Dedifferentiated amniotic fluid mesenchymal stem cell (primary cell): ENCODE measurements at regions not wholly inside any gene's neighbourhood (a gene's known extent, or its start where the extent isn't known, plus 50 kb on each side); places are given as distances from the start of the nearest gene placed in this dataset.

Experiments
- DNase-seq: peaks from one replicate; pipeline ENCODE4 v3.0.0-alpha.2; 2016; ENCODE audit errors: extremely low spot score

DNA sequence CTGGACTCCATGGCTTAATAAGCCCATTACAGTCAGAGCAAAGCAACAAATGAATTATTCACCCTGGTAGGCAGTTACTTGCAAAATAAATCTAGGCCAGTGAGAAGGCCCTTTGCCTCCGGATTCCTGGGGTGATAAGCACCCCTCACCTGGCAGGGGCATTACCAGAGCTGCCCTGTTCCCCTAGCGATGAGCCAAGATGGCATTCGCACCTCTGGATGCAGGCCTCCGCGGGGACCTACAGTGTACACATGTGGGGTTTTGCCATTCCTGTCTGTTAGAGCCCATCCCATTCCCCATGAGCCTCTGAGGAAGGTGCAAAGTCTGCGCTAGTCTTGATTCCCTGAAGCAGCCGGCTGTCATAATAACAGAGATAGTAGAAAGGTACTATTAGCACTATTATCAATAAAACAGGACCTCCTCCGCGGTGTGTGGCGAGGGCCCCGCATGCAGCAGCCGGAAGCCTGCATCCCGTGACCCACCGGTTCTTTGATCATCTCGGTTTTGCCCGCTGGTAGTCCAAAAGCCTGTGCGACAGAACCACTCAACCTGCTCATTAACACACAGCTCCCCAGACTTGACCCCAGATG, 344.3 kb downstream of the BRD1 start:
- DNase-seq, result no peak

DNA sequence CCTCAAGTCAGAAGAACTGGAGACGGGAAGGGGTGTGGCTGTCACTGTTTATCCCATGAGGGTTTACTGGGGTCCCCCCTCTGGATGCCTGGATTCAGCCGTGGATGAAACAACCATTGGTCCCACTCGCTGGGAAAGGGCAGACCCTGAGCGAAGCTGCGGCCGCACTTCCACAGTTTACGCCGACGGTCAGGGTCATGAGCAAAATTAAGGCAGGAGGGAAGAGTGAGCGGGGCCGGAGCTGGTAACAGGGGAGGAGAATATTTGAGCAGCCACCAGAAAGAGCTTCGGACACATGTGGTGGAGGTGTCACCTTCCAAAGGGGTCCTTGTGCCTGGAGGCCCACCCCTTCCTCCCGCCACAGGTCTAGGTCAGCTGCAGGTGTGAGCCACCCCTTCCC, 344.9 kb downstream of the BRD1 start:
- no peak for DNase-seq

DNA sequence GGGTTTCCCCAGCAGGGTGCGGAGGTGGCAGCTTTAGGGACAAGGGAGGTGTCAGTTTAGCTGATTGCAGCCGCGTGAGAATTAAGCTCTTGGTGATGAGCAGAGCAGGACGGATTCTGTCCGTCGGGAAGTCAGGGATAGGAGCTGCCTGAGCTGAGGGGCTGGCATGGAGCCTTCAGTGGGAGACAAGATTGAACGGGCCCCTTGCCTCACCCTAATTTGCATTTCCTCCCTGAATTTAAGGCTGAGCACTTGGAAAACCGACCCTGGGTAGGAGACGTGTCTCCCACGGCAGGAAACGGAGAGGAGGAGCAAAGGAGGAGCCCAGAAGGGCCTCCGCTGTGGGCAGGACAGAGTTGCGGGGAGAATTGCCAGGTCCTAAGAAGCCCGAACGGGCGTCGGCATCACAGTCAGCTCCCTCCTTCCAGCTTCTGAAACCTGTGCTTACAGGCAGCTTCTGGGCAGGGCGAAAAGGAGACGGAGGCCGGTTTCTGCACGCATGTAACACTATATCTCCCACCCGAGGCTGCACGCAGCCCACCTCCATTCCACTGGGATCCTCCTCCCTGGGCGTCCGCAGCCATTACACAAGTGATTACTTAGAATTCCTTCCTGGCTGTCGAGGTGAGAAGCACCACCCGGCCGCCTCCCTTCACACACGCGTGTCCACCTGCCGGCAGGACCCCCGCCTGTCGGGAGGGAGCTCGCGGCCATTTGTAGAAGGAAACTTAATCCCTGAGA, 345.8 kb downstream of the BRD1 start:
- no peak for DNase-seq

DNA sequence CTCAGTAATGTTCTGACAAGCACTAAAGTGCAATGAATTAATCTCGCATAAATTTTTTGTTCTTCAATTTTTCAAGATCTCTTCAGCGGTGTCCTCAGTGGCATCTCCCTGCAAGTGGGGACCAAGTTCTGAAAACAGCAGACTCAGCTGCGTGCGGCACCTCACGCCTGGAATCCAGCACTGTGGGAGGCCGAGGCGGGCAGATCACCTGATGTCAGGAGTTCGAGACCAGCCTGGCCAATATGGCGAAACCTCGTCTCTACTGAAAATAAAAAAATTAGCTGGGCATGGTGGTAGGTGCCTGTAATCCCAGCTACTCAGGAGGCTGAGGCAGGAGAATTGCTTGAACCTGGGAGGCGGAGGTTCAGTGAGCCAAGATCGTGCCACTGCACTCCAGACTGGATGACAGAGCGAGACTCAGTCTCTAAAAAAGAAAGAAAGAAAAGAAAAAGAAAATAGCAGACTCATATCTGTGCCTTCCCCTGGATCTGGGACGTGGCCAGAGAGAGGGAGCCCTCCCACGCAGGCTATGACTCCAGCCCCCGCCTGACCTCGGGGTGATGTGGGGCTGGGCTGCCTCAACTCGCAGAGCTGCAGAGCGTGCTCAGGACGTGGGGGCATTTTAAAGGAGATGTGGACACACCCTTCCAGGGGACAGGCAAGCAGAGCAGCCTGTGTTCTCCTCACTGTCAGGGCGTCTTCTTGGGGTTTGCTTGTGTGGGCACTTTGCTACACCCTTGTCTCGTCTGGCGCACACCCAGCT, 346.6 kb downstream of the BRD1 start:
- DNase-seq, result no peak

DNA sequence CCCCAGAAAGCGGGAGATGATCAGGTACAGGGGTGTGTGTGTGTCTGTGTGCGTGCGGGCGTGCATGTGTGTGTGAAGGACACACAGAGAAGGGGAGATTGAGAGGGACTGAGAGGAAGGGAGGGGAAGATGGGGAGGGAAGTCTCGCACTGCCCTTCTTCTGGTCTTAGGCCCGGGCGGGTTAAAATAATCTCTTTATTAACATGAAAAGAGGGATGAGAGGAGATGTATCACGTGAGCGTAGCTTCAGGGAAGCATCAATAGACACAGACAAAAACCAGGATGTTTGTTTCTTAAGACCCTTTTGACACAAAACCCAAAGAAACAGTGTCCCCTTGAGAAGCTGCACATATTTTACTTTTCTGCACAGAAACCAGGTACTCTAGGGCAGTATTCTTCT, 347.3 kb downstream of the BRD1 start:
- DNase-seq, result no peak

DNA sequence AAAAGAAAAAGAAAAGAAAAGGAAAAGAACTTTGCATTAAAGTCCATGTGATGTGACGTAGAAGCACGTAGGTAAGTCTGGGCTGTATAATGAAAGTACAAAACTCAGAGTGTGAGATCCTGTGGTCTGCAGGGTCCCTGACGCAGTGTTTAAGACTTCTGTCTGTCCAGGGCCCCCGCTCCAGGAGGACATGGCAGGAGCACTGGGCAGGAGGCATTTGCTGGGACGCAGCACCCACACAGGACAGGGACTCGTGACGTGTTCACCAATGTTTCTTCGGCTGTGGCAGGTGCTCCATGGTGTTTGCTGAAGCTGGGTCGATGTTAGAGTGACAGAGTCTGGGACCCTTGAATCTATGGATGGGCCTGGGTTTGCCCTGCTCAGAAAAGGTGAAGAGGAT, 348.1 kb downstream of the BRD1 start:
- DNase-seq, result no peak

DNA sequence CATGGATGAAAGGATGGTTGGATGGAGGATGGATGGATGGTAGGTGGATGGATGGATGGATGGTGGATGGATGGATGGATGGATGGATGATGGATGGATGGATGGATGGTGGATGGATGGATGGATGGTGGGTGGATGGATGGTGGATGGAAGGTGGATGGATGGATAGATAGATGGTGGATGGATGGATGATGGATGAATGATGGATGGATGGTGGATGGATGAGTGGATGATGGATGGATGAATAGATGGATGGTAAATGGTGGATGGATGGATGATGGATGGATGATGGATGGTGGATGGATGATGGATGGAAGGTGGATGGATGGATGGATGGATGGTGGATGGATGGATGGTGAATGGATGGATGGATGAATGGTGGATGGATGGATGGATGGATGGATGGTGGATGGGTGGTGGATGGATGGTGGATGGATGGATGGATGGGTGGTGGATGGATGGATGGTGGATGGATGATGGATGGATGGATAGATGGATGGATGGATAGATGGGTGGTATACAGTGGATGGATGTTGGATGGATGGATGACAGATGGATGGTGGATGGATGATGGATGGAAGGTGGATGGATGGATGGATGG, 350.8 kb downstream of the BRD1 start:
- no peak for DNase-seq

DNA sequence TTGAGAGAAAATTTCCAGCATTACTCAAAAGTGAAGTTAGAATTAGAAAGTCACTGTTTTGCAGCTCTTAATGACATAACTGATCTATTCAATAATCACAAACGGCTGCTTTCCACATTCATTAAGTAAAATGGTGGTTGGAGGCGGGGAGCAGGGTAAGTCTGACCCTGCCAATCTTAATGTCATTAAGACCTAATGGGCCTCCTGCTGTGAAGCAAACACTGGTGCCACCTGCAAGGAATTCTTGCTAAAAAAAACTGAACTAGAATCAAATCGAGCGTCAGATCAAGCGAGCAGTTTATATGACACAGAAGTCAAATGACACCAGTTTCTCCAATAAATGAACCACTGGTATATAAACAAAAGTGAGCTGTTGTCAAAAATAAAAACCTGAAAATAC, 351.5 kb downstream of the BRD1 start:
- DNase-seq, result no peak

DNA sequence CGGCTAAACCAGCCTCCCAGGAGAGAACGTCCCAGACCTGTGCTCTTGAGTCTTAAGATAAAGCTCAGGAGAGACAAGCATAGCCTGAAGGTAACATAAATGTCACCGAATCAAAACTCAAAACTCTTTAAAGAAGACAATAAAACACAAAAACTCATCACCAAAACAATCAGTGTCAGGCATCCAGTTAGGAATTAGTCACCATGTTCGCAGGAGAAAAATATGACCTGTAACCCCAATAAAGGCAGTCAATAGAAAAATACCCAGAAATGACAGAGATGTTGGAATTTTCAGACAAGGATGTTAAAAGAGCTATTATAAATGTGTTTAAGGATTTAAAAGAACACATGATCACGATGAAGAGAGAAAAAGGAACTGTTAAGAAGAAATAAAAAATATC, 352.4 kb downstream of the BRD1 start:
- no peak for DNase-seq

DNA sequence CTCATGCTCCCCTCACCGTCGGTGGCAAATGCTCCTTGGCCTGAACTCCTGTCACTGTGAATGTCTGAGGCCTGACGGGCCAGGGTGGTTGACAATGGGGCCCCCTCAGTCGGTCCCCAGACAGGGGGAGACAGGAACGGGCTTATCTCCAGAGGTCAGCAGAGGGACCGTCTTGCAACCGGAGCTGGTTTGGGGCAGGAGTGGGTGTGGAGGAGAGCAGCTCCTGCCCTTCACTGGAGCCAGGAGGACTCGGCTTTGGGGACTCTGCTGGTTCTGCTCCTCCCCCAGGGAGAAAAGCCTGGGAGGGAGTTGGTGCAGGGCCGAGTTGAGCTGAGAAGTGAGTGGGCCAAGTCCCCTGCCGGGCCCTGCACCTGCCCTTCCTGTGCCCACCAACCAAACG, 354.4 kb downstream of the BRD1 start:
- no peak for DNase-seq

DNA sequence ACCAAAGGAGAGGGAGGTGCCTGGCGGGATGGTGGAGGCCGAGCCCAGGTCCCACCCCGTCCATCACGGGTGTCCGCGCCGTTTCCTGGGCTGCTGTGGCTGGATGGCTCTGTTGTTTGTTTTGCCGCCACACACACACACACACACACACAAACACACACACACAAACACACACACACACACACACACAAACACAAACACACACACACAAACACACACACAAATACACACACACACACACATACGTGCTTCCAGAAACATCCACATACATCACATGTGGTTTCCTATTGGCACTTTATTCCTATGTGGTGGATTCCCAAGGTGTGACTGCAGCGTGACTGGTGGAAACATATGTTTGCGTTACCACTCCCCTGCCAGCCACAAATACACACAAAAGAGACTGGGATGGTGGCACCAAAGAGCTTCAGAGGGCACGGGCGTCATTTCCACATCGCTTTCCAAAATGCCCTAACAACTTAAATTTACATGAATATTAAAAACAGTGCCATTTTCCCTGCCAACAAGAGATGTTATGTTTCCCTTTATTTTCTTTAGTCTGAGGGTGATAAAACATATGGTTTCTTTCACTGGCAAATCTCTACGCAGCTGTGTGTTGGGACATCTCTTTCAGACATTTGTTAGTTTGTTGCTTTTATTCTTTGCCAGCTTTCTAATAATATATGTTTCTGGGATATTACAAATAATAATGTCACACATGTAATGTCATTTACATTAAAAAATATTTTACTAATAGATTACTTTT, 356.8 kb downstream of the BRD1 start:
- no peak for DNase-seq

DNA sequence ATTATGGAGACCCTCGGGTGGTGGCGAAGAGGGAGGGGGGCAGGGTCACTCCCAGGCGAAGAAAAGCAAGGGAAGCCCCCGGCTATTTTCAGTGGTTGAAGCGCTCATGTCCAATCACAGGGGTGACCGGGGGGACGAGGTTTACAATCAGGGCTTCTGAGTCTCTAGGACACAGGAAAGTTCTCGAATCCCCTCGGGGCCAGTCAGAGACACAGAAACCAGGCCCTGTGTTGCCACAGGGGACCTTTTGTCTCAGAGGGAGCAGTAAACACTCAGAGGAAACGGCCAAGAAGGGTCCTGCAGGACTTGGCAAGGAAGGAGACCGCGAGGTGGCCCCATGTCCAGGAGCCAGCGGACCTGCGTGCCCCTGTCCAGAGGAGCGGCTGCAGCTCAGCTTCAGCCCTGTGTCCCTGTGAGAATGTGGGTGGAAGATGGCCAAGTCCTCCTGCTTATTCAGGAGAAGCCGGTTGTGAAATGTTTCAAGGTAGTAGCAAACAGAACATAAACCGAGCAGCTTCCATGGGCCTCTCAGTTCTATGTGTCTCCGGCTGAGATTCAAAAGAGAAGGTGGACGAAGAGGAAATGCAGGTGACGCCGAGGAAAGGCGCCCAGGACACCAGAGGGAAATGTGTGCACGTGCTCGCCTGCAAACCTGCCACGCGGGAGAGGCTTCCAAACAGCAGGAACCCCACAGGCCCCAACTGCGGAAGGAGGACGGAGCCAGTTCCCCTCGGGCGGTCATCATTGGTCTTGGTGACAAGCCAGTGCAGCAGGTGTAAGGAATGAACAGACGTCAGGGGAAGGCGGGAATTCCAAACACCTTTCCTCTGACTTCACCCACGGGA, 357.6 kb downstream of the BRD1 start:
- no peak for DNase-seq

DNA sequence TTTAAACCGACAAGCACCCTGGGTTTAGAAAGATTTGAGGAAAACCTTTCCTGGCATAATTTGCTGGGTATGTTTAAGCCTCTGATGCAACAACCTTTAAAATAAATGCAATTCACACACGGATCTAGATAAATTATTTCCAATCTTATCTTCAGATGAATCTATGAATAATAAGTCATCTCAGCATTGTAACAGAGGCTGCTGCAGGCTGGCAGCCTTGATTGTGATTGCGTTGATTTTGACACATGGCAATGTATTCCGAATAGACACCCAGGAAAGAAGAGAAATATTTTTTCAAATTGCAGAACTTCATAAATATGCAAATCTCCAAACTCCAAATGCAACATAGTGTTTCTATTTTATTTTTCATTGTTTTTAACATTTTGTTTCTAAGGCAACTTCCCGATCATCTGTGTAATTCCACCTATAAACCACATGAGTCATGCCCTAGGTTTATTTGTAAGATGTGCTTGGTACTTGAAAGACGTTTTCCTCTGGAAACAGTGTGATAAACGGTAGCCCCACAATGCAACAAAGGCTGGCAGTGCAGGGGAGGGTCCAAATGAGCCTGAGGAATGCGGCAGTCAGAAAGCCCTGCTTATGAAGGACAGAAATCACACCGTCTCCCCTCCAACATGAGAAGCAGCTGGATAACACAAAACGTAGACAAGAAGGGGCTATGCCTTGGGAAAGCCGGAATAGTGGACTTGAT, 359.0 kb downstream of the BRD1 start:
- DNase-seq, result no peak

DNA sequence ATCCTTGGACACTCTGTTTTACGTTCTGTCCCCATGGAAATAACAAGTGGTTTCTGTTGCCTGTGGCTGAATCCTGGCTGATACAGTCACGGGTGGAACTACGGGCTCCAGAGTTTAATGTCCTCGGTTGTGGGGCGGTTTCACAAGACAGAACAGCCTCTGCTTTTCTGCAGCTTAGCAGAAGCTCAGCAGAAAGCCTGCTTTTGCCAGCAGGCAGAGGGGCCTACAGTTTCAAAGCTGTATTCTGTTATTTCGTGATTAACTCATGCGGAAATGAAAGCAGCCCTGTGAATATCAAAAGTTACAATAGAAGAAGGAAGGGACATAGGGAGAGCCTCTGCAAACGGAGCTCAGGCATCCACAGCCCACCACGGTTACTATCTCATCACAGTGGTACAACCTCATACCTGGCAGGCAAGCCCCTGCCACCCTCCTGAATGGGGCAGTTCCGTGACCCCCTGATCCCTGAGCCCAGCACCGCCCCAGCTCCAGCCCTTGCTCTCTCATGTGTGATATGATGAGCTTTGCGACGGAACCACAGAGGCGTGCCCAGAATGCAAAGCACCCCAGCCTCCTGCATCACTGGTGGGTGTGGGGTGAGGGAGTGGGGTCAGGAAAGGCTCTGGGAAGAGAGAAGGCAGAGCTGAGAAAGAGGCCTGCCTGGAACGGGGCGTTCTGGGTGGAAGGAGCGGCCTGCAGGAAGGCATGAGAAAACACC, 360.6 kb downstream of the BRD1 start:
- no peak for DNase-seq

DNA sequence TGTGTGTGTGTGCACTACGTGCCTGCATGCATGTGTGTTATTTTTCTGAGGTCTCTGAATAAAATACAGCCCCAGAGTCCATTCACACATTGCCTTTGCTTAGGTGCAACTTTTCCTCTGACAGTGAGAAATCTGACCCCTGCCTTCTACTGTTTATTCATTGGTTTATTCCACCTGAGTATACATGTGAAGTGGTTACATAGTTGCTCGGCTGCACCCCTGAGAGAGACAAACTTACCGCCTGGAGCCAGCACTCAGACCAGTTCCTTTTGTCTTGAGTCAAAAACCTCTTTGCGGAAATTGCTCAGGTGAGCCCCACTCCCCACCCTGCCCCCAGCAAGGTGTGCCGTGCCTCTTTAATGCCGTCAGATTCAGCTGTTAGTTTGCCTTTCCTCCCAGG, 363.6 kb downstream of the BRD1 start:
- DNase-seq, result no peak

DNA sequence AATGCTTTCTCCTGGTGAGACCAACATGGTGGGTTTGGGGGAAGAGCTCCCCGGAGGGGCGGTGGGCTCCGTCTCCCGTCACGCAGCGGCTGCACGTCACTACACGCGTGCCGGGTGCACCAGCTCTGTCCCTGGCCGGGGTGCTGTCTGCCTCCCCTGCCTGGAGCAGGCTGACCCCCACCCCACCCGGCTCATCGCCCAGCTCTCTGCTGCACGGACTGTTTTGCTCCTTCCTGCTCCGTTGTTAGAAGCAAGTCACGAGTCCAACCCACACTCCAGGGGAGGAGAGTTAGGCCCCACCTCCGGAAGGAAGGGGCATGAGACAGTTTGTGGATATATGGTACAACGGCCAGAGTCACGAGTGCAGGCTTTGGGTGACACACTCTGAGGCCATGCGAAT, 364.9 kb downstream of the BRD1 start:
- DNase-seq, result no peak

DNA sequence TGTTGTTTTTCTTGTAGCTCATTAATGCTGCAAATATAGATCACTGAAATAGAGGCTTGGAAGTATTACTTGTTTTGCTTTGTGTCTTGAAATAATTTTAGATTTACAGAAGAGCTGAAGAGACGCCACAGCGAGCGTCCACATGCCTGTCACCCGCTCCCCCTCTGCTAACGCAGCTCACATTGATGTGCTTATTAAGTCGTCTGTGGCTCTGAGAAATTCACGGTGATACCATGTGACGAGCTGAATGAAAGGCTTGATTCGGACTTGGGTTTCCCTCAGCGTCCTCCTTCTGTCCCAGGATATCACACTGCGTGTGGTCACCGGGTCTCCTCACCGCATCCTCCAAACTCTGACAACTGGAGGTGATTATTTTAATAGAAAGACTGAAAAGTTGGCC, 365.4 kb downstream of the BRD1 start:
- no peak for DNase-seq

DNA sequence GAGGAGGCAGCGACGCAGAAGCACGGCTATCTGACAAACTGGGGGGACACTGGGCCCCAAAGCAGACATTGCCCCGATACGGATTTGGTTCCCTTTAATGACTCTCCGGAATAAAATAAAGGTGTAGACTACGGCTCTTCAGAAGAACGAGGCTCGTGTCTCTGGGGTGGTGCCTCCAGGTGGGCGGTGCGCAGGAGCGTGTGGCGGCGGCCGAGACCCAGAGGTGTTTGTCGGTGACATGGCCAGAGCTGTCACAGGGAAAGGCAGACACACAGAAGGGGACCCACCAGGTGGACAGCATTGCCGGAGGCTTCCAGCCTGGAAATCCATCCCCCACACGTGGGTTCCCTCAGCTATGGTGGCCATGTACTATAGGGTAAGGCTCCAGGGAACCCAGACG, 366.0 kb downstream of the BRD1 start:
- DNase-seq, result no peak

DNA sequence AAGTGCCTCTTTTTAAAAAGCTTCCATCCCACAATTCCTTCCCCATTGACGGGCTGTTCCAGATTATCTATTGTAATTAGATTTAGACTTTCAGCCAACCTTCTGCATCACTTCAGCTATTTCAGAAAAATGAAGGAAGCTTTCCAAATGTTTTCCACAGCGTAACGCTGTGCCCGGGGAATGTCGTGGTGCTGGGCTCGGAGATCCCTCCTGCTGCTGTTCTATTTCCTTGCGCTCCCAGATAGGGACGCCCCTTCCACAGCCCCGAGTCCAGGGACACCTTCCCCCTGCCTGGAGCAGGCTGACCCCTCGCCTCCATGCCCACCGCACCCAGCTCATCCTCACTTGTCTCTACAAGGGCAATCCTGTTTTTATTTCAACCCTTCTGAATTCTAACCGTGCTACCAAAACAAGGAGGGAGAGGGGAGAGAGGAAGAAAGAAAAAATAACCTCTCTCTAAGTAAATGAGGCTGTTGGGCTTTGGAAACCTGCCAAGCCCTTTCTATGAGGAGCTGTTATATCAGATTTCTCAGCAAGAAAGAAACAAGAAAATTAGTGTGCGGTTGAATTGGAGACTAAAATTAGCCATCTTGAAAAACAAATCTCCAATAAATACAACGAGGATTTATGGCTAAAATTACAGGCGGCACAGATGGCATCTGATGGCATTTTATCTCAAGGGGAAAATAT, 366.9 kb downstream of the BRD1 start:
- no peak for DNase-seq
